ENCODE measurements at regions not wholly inside any gene's neighbourhood (a gene's known extent, or its start where the extent isn't known, plus 50 kb on each side); places are given as distances from the start of the nearest gene placed in this dataset.

DNA sequence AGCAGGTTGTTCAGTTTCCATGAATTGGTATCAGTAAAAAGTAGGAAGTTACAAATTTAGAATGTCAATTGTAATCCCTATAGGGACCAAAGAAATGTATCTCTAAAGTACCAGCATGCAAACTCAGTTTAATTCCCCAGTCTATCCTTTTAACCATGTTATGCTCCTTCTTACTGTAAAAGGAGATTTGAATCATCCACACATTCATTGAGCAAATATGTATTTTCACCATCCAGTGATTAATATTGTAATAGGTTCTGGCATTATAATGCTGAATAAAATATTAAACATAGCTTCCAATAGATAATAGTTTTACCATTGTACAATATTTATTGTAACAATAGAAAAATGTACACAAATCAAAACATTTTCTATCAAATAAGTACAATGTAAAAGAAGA lies 228.2 kb upstream of the SEMA3A start:
- no peak for ATAC-seq
- no peak for DNase-seq
- ChIA-PET POLR2A (no interaction called here), CTCF (no interaction called here)
- Mint-ChIP-seq H3K27ac (no peak overlapping the region), H3K27me3 (no peaks in the 10 kb centered on the region), H3K9me3 (ENCODE audit: low read depth) (peaks cover 18% of the 10 kb centered on the region), H3K36me3 (ENCODE audit: low read depth) (no peaks in the 10 kb centered on the region), H3K4me3 (no peak overlapping the region), H3K4me1 (no peaks in the 10 kb centered on the region)
- intact Hi-C loops (cut with DNase I, micrococcal nuclease) = no loop called here

GRCh38 chr7:84412161-84412969 lies 217.8 kb upstream of the SEMA3A start:
- no peak for ATAC-seq
- H3K4me1 Mint-ChIP-seq = no peaks in the 10 kb centered on the region
- H3K27ac Mint-ChIP-seq = no peak overlapping the region
- ChIA-PET POLR2A (no interaction called here), CTCF (no interaction called here)
- no peaks in the 10 kb centered on the region for H3K27me3 Mint-ChIP-seq
- intact Hi-C loops (cut with DNase I, micrococcal nuclease) = no loop called here
- H3K4me3 Mint-ChIP-seq = no peak overlapping the region
- peaks cover 3% of the 10 kb centered on the region for H3K9me3 Mint-ChIP-seq (ENCODE audit: low read depth)
- DNase-seq = no peak
- no peaks in the 10 kb centered on the region for H3K36me3 Mint-ChIP-seq (ENCODE audit: low read depth)

GRCh38 chr7:84399661-84400060 lies 205.1 kb upstream of the SEMA3A start:
- ChIA-PET CTCF (no interaction called here), POLR2A (no interaction called here)
- no peak for ATAC-seq
- intact Hi-C loops (cut with DNase I, micrococcal nuclease) = no loop called here
- no peaks in the 10 kb centered on the region for H3K36me3 Mint-ChIP-seq (ENCODE audit: low read depth)
- H3K9me3 Mint-ChIP-seq (ENCODE audit: low read depth) = peaks cover 17% of the 10 kb centered on the region
- H3K27me3 Mint-ChIP-seq = no peaks in the 10 kb centered on the region
- no peak overlapping the region for H3K4me3 Mint-ChIP-seq
- no peaks in the 10 kb centered on the region for H3K4me1 Mint-ChIP-seq
- no peak overlapping the region for H3K27ac Mint-ChIP-seq
- DNase-seq = no peak

- Mint-ChIP-seq H3K27ac (no peak overlapping the region), H3K4me1 (no peaks in the 10 kb centered on the region), H3K4me3 (no peak overlapping the region), H3K27me3 (no peaks in the 10 kb centered on the region), H3K9me3 (ENCODE audit: low read depth) (no peaks in the 10 kb centered on the region), H3K36me3 (ENCODE audit: low read depth) (no peaks in the 10 kb centered on the region)
- ATAC-seq (no peak), DNase-seq (no peak)
- ChIA-PET CTCF (no interaction called here), POLR2A (no interaction called here)
- intact Hi-C loops (cut with DNase I, micrococcal nuclease) = no loop called here
Measured at GRCh38 chr7:84394219-84394618, 199.6 kb upstream of the SEMA3A start.

GRCh38 chr7:84393786-84394185 lies 199.2 kb upstream of the SEMA3A start:
- H3K9me3 Mint-ChIP-seq (ENCODE audit: low read depth) = no peaks in the 10 kb centered on the region
- no peaks in the 10 kb centered on the region for H3K36me3 Mint-ChIP-seq (ENCODE audit: low read depth)
- DNase-seq (no peak), ATAC-seq (no peak)
- CTCF ChIA-PET = no interaction called here
- no peak overlapping the region for H3K4me3 Mint-ChIP-seq
- intact Hi-C loops (cut with DNase I, micrococcal nuclease) = no loop called here
- no peak overlapping the region for H3K27ac Mint-ChIP-seq
- no peaks in the 10 kb centered on the region for H3K4me1 Mint-ChIP-seq
- POLR2A ChIA-PET = no interaction called here
- no peaks in the 10 kb centered on the region for H3K27me3 Mint-ChIP-seq

- H3K9me3 Mint-ChIP-seq (ENCODE audit: low read depth) = no peaks in the 10 kb centered on the region
- no peaks in the 10 kb centered on the region for H3K4me1 Mint-ChIP-seq
- H3K27me3 Mint-ChIP-seq = no peaks in the 10 kb centered on the region
- intact Hi-C loops (cut with DNase I, micrococcal nuclease) = no loop called here
- DNase-seq = no peak
- ATAC-seq = no peak
- H3K36me3 Mint-ChIP-seq (ENCODE audit: low read depth) = no peaks in the 10 kb centered on the region
- ChIA-PET CTCF (interaction anchor here (0.6 kb wide), 1 partner anchor 151 kb away, joined by 3 read pairs; no protein-coding TSS in a partner anchor), POLR2A (interaction anchor here (0.5 kb wide), 1 partner anchor 44 kb away, joined by 3 read pairs; no protein-coding TSS in a partner anchor)
- H3K27ac Mint-ChIP-seq = no peak overlapping the region
- H3K4me3 Mint-ChIP-seq = no peak overlapping the region
Measured at GRCh38 chr7:84390845-84391244, 196.3 kb upstream of the SEMA3A start.

- Mint-ChIP-seq H3K9me3 (ENCODE audit: low read depth) (no peaks in the 10 kb centered on the region), H3K36me3 (ENCODE audit: low read depth) (no peaks in the 10 kb centered on the region), H3K4me3 (no peak overlapping the region), H3K27ac (no peak overlapping the region), H3K27me3 (no peaks in the 10 kb centered on the region), H3K4me1 (no peaks in the 10 kb centered on the region)
- no peak for DNase-seq
- no peak for ATAC-seq
- intact Hi-C loops (cut with DNase I, micrococcal nuclease) = no loop called here
- CTCF ChIA-PET = interaction anchor here (1.1 kb wide), 1 partner anchor 10 kb away, joined by 3 read pairs; no protein-coding TSS in a partner anchor
- POLR2A ChIA-PET = no interaction called here
Measured at GRCh38 chr7:84389242-84389641, 194.7 kb upstream of the SEMA3A start.

DNA sequence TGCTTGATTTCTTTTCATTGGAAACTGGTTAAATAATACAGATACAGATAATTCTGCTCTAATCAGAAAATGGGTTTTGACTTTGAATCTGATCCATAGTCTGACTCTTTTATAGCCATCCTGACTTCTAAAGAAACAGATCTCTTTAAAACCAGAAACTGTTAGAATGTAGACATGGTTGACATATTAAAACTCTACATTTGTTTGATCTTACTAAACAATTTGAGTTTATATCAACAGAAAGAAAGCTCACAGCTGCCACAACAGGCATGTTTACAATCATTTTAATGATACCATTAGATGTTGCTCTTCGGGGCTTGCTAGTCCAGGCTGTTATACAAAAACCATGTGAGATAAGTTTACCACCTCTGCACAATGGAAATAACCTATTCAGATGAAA lies 193.0 kb upstream of the SEMA3A start:
- no peaks in the 10 kb centered on the region for H3K9me3 Mint-ChIP-seq (ENCODE audit: low read depth)
- no peak overlapping the region for H3K4me3 Mint-ChIP-seq
- no peaks in the 10 kb centered on the region for H3K36me3 Mint-ChIP-seq (ENCODE audit: low read depth)
- CTCF ChIA-PET = no interaction called here
- intact Hi-C loops (cut with DNase I, micrococcal nuclease) = no loop called here
- no peaks in the 10 kb centered on the region for H3K4me1 Mint-ChIP-seq
- no peak for DNase-seq
- H3K27ac Mint-ChIP-seq = no peak overlapping the region
- no peak for ATAC-seq
- POLR2A ChIA-PET = no interaction called here
- no peaks in the 10 kb centered on the region for H3K27me3 Mint-ChIP-seq

GRCh38 chr7:84384417-84384816 lies 189.8 kb upstream of the SEMA3A start:
- DNase-seq (no peak), ATAC-seq (no peak)
- Mint-ChIP-seq H3K9me3 (ENCODE audit: low read depth) (no peaks in the 10 kb centered on the region), H3K36me3 (ENCODE audit: low read depth) (no peaks in the 10 kb centered on the region), H3K27me3 (no peaks in the 10 kb centered on the region), H3K4me3 (no peak overlapping the region), H3K27ac (no peak overlapping the region), H3K4me1 (no peaks in the 10 kb centered on the region)
- ChIA-PET CTCF (no interaction called here), POLR2A (no interaction called here)
- intact Hi-C loops (cut with DNase I, micrococcal nuclease) = no loop called here

DNA sequence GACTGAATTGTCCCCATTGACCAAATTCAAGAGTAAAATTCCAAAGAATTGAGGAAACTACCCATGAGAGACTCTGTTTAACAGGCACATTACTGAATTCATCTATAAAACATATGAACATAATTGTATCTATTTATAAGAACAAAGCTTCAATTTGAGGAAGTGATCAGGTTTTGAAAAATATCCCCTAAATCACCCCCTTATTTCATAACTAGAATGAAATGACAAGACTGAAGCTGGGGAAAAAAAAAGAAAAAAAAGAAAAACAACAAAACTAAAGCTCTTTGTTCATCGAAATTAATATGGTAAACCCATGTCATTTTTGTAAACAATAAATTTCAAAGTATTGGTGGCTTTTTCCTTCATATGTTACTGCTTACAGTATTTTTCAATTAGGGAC lies 184.9 kb upstream of the SEMA3A start:
- Mint-ChIP-seq H3K9me3 (ENCODE audit: low read depth) (no peaks in the 10 kb centered on the region), H3K36me3 (ENCODE audit: low read depth) (no peaks in the 10 kb centered on the region), H3K4me1 (no peaks in the 10 kb centered on the region), H3K4me3 (no peak overlapping the region), H3K27me3 (no peaks in the 10 kb centered on the region), H3K27ac (no peak overlapping the region)
- ChIA-PET POLR2A (no interaction called here), CTCF (interaction anchor here (0.7 kb wide), 2 partner anchors 10 to 94 kb away, joined by 3 read pairs; no protein-coding TSS in a partner anchor)
- intact Hi-C loops (cut with DNase I, micrococcal nuclease) = no loop called here
- DNase-seq (no peak), ATAC-seq (no peak)

- DNase-seq = no peak
- Mint-ChIP-seq H3K4me1 (no peaks in the 10 kb centered on the region), H3K9me3 (ENCODE audit: low read depth) (no peaks in the 10 kb centered on the region), H3K27me3 (no peaks in the 10 kb centered on the region), H3K36me3 (ENCODE audit: low read depth) (no peaks in the 10 kb centered on the region), H3K27ac (no peak overlapping the region), H3K4me3 (no peak overlapping the region)
- ChIA-PET CTCF (no interaction called here), POLR2A (no interaction called here)
- no peak for ATAC-seq
- intact Hi-C loops (cut with DNase I, micrococcal nuclease) = no loop called here
Measured at GRCh38 chr7:84372712-84373111, 178.1 kb upstream of the SEMA3A start.

- Mint-ChIP-seq H3K9me3 (ENCODE audit: low read depth) (no peaks in the 10 kb centered on the region), H3K36me3 (ENCODE audit: low read depth) (no peaks in the 10 kb centered on the region), H3K27me3 (no peaks in the 10 kb centered on the region), H3K27ac (no peak overlapping the region), H3K4me1 (no peaks in the 10 kb centered on the region), H3K4me3 (no peak overlapping the region)
- ATAC-seq (no peak), DNase-seq (no peak)
- intact Hi-C loops (cut with DNase I, micrococcal nuclease) = no loop called here
- CTCF ChIA-PET = no interaction called here
- POLR2A ChIA-PET = no interaction called here
Measured at GRCh38 chr7:84372155-84372621, 177.6 kb upstream of the SEMA3A start.
